Activated T-cell treated with anti-CD3 and anti-CD28 coated beads, Interleukin-2, amount 50 U/mL, for 1 hour (primary cell): ENCODE measurements at regions not wholly inside any gene's neighbourhood (a gene's known extent, or its start where the extent isn't known, plus 50 kb on each side); places are given as distances from the start of the nearest gene placed in this dataset.
"Not testable (repeated sequence)": the region's sequence is repeated elsewhere in the genome, so short reads cannot be mapped to it uniquely, and the experiment has no call there.

Source experiments
- DNase-seq: peaks from one replicate; pipeline ENCODE4 v3.0.0-alpha.2; 2020

- DNase-seq: no peak
Observed at GRCh38 chrX:84865113-84865512, 138.6 kb upstream of the APOOL start.

GRCh38 chrX:84870281-84870680 is 133.4 kb upstream of the APOOL start:
- not testable (repeated sequence) for DNase-seq

DNA sequence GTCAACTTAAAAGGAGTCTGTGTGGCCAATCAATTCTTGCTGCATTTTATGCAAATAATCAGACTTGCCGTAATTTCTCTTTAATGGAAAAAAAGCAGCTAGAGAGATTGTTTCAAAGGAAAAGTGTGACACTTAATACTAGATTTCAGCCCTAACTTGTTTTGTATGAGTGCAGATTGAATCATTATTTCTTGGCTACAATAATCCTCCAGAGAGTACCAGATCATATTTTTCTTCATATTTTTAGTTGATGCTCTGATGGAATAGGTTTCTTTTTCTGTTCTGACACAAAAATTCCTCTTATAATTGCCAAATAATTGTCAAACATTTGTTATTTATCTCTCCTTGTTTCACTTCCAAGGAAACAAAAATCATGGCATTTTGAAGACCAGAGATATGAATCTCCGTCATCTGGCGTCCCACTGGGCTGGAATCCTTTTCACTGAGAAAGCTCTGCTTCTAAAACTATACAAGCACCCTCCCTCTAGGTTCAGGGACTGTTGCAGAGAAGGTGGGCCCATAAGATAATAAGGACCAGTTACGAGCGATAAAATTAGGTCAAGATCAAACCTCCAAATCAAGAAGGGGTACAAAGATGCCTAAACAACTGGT is 131.4 kb upstream of the APOOL start:
- DNase-seq: not testable (repeated sequence)

- DNase-seq: no peak
Observed at GRCh38 chrX:84873176-84873575, 130.5 kb upstream of the APOOL start.

DNA sequence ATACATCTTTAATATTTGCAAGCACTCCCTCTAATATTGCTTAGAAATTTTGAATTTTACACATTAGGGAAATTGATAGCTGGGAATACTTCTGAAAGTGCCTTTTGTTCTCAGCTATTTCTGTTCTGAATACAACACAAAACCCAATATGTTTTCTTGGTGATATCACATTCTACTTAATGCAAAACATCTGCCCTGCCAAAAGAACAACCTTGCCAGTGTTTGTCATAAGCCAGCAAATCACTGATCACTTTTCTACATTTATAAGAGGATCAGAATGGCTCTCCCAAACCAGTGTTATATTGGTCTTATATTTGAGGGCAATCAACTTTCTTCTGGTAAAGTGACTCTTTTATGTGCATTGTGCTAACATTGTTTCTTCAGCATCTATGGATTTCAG is 126.8 kb upstream of the APOOL start:
- no peak for DNase-seq

DNA sequence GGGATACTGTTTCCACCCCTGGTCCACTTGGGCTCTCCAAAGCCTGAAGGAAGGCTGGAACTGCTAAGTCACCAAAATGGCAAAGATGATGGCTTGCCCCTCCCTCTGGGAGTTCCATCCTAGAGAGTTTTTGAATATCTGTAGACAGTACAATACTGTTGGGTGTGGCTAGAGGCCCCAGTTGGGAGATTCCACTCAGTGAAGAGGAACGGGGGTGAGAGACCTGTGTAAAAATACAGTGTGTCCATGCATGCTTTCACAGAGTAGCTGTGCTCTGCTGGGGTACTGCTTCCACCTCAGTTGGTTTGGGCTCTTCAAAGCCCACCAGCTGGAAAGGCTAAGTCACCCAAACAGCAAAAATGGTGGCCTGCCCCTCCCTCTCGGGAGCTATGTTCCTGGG is 109.8 kb upstream of the APOOL start:
- no peak for DNase-seq

- no peak for DNase-seq
Observed at GRCh38 chrX:84907324-84907968, 96.2 kb upstream of the APOOL start.

GRCh38 chrX:84909151-84909550 is 94.5 kb upstream of the APOOL start:
- no peak for DNase-seq

DNA sequence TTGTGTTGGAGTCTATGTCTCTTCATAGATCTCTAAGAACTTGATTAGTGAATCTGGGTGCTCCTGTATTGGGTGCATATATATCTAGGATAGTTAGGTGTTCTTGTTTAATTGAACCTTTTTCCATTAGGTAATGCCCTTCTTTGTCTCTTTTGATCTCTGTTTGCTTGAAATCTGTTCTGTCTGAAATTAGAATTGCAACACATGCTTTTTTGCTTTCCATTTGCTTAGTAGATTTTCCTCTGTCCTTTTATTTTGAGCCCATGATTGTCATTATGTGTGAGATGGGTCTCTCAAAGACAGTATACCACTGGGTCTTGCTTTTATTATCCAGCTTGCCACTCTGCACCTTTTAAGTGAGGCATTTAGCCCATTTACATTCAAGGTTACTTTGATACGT is 79.1 kb upstream of the APOOL start:
- no peak for DNase-seq

DNA sequence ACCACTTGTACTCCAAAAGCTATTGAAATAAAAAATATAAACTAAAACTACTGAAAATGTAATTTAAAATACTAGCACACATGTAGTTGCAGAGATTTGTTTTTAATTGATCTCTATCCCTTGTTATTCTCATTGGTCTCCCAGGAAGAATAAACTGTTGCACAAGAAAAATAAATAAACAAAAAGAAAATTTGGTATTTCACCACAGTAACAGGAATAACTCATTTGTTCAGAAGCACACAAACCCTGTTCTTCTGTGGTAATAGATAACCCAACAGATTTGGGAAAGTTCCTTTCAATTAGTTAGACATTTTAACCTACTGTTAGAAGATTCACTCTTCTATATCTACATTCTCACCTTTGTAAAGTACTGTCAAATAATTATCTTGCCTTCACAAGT is 70.9 kb upstream of the APOOL start:
- no peak for DNase-seq

GRCh38 chrX:84933956-84934556 is 69.6 kb upstream of the APOOL start:
- no peak for DNase-seq
